Neural cell (in vitro differentiated cells): ENCODE measurements at regions not wholly inside any gene's neighbourhood (a gene's known extent, or its start where the extent isn't known, plus 50 kb on each side); places are given as distances from the start of the nearest gene placed in this dataset.

Experiments
- H2AFZ ChIP-seq: fragments of 200-600, 300-800 bp; sonication (generic), shearing (Covaris generic); 2 replicates; pipeline ENCODE4 v1.6.0; 2014; ENCODE audit warnings: low read depth, mild to moderate bottlenecking, antibody characterized with exemption, low read length, moderate library complexity
- H3F3A ChIP-seq: fragments of 200-600 bp; shearing (Covaris generic); 2 replicates; pipeline ENCODE4 v1.6.1; 2016; ENCODE audit warnings: mild to moderate bottlenecking, moderate library complexity, mixed read lengths, antibody characterized with exemption, low read length; ENCODE audit not compliant: insufficient read depth, poor library complexity, severe bottlenecking
- H3K27ac ChIP-seq: fragments of 200-600, 300-800 bp; sonication (generic), shearing (Covaris generic); 2 replicates; pipeline ENCODE4 v1.5.1; 2014; ENCODE audit warnings: mild to moderate bottlenecking, low read length, moderate library complexity
- H3K27me3 ChIP-seq: fragments of 300-800, 200-600 bp; sonication (generic), shearing (Covaris generic); 2 replicates; pipeline ENCODE4 v1.6.0; 2014; ENCODE audit warnings: mild to moderate bottlenecking, low read depth, low read length, moderate library complexity; ENCODE audit not compliant: insufficient read depth
- H3K36me3 ChIP-seq: fragments of 300-800, 200-600 bp; sonication (generic), shearing (Covaris generic); 2 replicates; pipeline ENCODE4 v1.5.1; 2014; ENCODE audit warnings: mild to moderate bottlenecking, antibody characterized with exemption, low read length, moderate library complexity; ENCODE audit not compliant: insufficient read depth
- H3K4me2 ChIP-seq: fragments of 300-800, 200-600 bp; sonication (generic), shearing (Covaris generic); 2 replicates; pipeline ENCODE4 v1.6.0; 2014; ENCODE audit warnings: mild to moderate bottlenecking, low read length
- H3K4me3 ChIP-seq: fragments of 300-800, 200-600 bp; sonication (generic), shearing (Covaris generic); 2 replicates; pipeline ENCODE4 v1.5.1; 2014; ENCODE audit warnings: mild to moderate bottlenecking, low read length, moderate library complexity
- H3K79me2 ChIP-seq: fragments of 200-600 bp; shearing (Covaris generic); replicated peaks from 2 replicates; pipeline ENCODE4 v1.6.0; 2014; ENCODE audit warnings: mild to moderate bottlenecking, low read length, moderate library complexity; ENCODE audit not compliant: insufficient read depth
- H3K9ac ChIP-seq: fragments of 300-800, 200-600 bp; sonication (generic), shearing (Covaris generic); 2 replicates; pipeline ENCODE4 v1.6.1; 2016; ENCODE audit warnings: mild to moderate bottlenecking, low read length, mixed read lengths
- H3K9me2 ChIP-seq: fragments of 200-600 bp; shearing (Covaris generic); 2 replicates; pipeline ENCODE4 v1.6.1; 2016; ENCODE audit warnings: mild to moderate bottlenecking, low read length, mixed read lengths; ENCODE audit not compliant: insufficient read depth
- H3K9me3 ChIP-seq: fragments of 200-600, 300-800 bp; sonication (generic), shearing (Covaris generic); 2 replicates; pipeline ENCODE4 v1.6.1; 2016; ENCODE audit warnings: mild to moderate bottlenecking, mixed run types, low read length, moderate library complexity, mixed read lengths
- H4K20me1 ChIP-seq: fragments of 200-600 bp; shearing (Covaris generic); 2 replicates; pipeline ENCODE4 v1.6.1; 2016; ENCODE audit warnings: mild to moderate bottlenecking, mixed run types; ENCODE audit not compliant: insufficient read depth
- CTCF ChIP-seq: fragments of 450-650 bp; IDR thresholded peaks from 2 replicates; pipeline ENCODE4 v1.5.1; 2014; ENCODE audit warnings: antibody characterized with exemption, mild to moderate bottlenecking, moderate library complexity; ENCODE audit not compliant: poor library complexity, severe bottlenecking
- EP300 ChIP-seq: fragments of 450-650 bp; conservative IDR thresholded peaks from 2 replicates; pipeline ENCODE4 v1.6.1; 2014; ENCODE audit warnings: antibody characterized with exemption, mild to moderate bottlenecking, moderate library complexity; ENCODE audit not compliant: poor library complexity, severe bottlenecking
- EZH2 ChIP-seq: fragments of 200-600, 300-800 bp; shearing (Covaris generic), sonication (generic); IDR thresholded peaks from 2 replicates; pipeline ENCODE4 v1.6.1; 2014; ENCODE audit warnings: antibody characterized with exemption, low read length, borderline replicate concordance, mild to moderate bottlenecking; ENCODE audit not compliant: insufficient read depth, poor library complexity, severe bottlenecking
- MXI1 ChIP-seq: fragments of 450-650 bp; conservative IDR thresholded peaks from 2 replicates; pipeline ENCODE4 v1.6.1; 2014; ENCODE audit warnings: antibody characterized with exemption, mild to moderate bottlenecking; ENCODE audit not compliant: poor library complexity, severe bottlenecking
- POLR2AphosphoS5 ChIP-seq: IDR thresholded peaks from 2 replicates; pipeline ENCODE4 v1.6.1; 2012
- RAD21 ChIP-seq: fragments of 450-650 bp; conservative IDR thresholded peaks from 2 replicates; pipeline ENCODE4 v1.6.1; 2014; ENCODE audit warnings: antibody characterized with exemption, mild to moderate bottlenecking, moderate library complexity
- REST ChIP-seq: IDR thresholded peaks from 2 replicates; pipeline ENCODE4 v1.6.1; 2012; ENCODE audit warnings: borderline replicate concordance
- SMC3 ChIP-seq: fragments of 450-650 bp; conservative IDR thresholded peaks from 2 replicates; pipeline ENCODE4 v1.6.1; 2014; ENCODE audit warnings: antibody characterized with exemption, mild to moderate bottlenecking, moderate library complexity; ENCODE audit not compliant: poor library complexity
- TAF1 ChIP-seq: IDR thresholded peaks from 2 replicates; pipeline ENCODE4 v1.6.1; 2012; ENCODE audit warnings: low read depth

GRCh38 chr14:103271189-103271588, 62.8 kb upstream of the EIF5 start:
- Histone ChIP-seq H3K27ac (no peak overlapping the region), H3K9me3 (peaks cover 7% of the 10 kb centered on the region), H3K4me3 (no peak overlapping the region), H2AFZ (no peak overlapping the region), H3K9me2 (no peaks in the 10 kb centered on the region), H3K79me2 (no peaks in the 10 kb centered on the region), H3K36me3 (no peaks in the 10 kb centered on the region), H3K4me2 (no peak overlapping the region), H3F3A (no peaks in the 10 kb centered on the region), H4K20me1 (no peaks in the 10 kb centered on the region), H3K27me3 (no peaks in the 10 kb centered on the region), H3K9ac (no peak overlapping the region)
- TF ChIP-seq EZH2 (no peak), MXI1 (no peak), RAD21 (no peak), SMC3 (no peak), EP300 (no peak), REST (no peak), TAF1 (no peak), CTCF (no peak), POLR2AphosphoS5 (no peak)

GRCh38 chr14:103273145-103273744, 60.8 kb upstream of the EIF5 start:
- Histone ChIP-seq H3K4me2 (no peak overlapping the region), H3K79me2 (no peaks in the 10 kb centered on the region), H3K27me3 (peaks cover 11% of the 10 kb centered on the region), H3K9me3 (peaks cover 7% of the 10 kb centered on the region), H3K36me3 (no peaks in the 10 kb centered on the region), H3K9me2 (no peaks in the 10 kb centered on the region), H3K4me3 (no peak overlapping the region), H4K20me1 (no peaks in the 10 kb centered on the region), H2AFZ (no peak overlapping the region), H3F3A (no peaks in the 10 kb centered on the region), H3K9ac (no peak overlapping the region), H3K27ac (no peak overlapping the region)
- TF ChIP-seq EZH2: no peak
